OCI-LY3 (cell line): ENCODE measurements at regions not wholly inside any gene's neighbourhood (a gene's known extent, or its start where the extent isn't known, plus 50 kb on each side); places are given as distances from the start of the nearest gene placed in this dataset.

Experiments used
- H2AFZ ChIP-seq: fragments of 200-600, 300-600 bp; shearing (Covaris generic); 2 replicates; pipeline ENCODE4 v1.6.0; 2014; ENCODE audit warnings: antibody characterized with exemption, low read depth, low read length
- H3K27ac ChIP-seq: fragments of 200-600, 300-600 bp; sonication (generic); 2 replicates; pipeline ENCODE4 v1.5.1; 2014; ENCODE audit warnings: mild to moderate bottlenecking, low read length, moderate library complexity, mixed read lengths
- H3K27me3 ChIP-seq: fragments of 200-600, 300-600 bp; sonication (generic); 2 replicates; pipeline ENCODE4 v1.6.1; 2014; ENCODE audit warnings: low read depth, low read length, mixed read lengths
- H3K36me3 ChIP-seq: fragments of 200-600, 300-600 bp; sonication (generic); replicated peaks from 2 replicates; pipeline ENCODE3; 2014; ENCODE audit warnings: low read depth, low read length, mixed read lengths
- H3K4me1 ChIP-seq: fragments of 300-600, 200-600 bp; sonication (generic); 2 replicates; pipeline ENCODE4 v1.6.1; 2014; ENCODE audit warnings: low read length, mixed read lengths
- H3K4me2 ChIP-seq: fragments of 200-600, 300-600 bp; sonication (generic); 2 replicates; pipeline ENCODE4 v1.6.1; 2014; ENCODE audit warnings: low read length, mixed read lengths
- H3K4me3 ChIP-seq: fragments of 300-600, 200-600 bp; sonication (generic); 2 replicates; pipeline ENCODE4 v1.5.1; 2014; ENCODE audit warnings: antibody characterized with exemption, mild to moderate bottlenecking, low read length, moderate library complexity
- H3K79me2 ChIP-seq: fragments of 300-600, 200-600 bp; shearing (Covaris generic); 2 replicates; pipeline ENCODE4 v1.6.1; 2014; ENCODE audit warnings: mild to moderate bottlenecking, low read length, mixed read lengths
- H3K9ac ChIP-seq: fragments of 300-600, 200-600 bp; shearing (Covaris generic); 2 replicates; pipeline ENCODE4 v1.6.0; 2014; ENCODE audit warnings: mild to moderate bottlenecking, low read length, moderate library complexity
- H3K9me3 ChIP-seq: fragments of 200-600, 300-600 bp; shearing (Covaris generic); 2 replicates; pipeline ENCODE4 v1.6.1; 2014; ENCODE audit warnings: low read length, mixed read lengths; ENCODE audit not compliant: insufficient read depth
- H4K20me1 ChIP-seq: fragments of 200-600, 300-600 bp; sonication (generic); 2 replicates; pipeline ENCODE4 v1.6.1; 2016; ENCODE audit warnings: low read length, mixed read lengths; ENCODE audit not compliant: insufficient read depth
- EZH2phosphoT487 ChIP-seq: fragments of 200-600 bp; shearing (Covaris generic); IDR thresholded peaks from 2 replicates; pipeline ENCODE4 v1.6.1; 2018; ENCODE audit warnings: antibody characterized with exemption, mixed run types, low read depth
- TF ChIP-seq, protein P1 (sequence below): fragments of 200-600, 300-600 bp; sonication (generic); IDR thresholded peaks from 2 replicates; pipeline ENCODE4 v1.5.1; 2014; ENCODE audit warnings: antibody characterized with exemption, low read length, low read depth

DNA sequence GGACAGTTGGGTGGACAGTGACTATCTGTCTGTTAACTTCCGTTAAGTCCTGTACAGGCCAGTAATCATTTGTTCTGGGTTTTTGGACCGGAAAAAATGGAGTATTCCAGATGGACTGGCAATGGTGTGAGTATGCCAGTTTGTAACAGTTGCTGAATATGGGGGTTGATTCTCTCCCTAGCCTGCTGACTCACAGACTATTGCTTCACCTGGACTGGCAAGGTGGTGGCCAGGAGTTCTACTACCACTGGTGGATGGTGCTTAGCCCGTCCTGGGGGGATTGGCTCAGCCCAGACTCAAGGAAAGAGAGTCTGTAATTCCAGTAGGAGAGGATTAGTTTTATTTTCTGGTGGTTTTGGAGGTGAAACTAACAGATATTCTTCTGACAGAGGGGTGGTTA lies 343.8 kb upstream of the USP9Y start:
- H2AFZ ChIP-seq: no peak overlapping the region
- no peaks in the 10 kb centered on the region for H3K36me3 ChIP-seq
- H3K4me2 ChIP-seq: no peak overlapping the region
- H3K4me3 ChIP-seq: no peak overlapping the region
- no peaks in the 10 kb centered on the region for H3K9me3 ChIP-seq
- TF ChIP-seq, protein P1, sequence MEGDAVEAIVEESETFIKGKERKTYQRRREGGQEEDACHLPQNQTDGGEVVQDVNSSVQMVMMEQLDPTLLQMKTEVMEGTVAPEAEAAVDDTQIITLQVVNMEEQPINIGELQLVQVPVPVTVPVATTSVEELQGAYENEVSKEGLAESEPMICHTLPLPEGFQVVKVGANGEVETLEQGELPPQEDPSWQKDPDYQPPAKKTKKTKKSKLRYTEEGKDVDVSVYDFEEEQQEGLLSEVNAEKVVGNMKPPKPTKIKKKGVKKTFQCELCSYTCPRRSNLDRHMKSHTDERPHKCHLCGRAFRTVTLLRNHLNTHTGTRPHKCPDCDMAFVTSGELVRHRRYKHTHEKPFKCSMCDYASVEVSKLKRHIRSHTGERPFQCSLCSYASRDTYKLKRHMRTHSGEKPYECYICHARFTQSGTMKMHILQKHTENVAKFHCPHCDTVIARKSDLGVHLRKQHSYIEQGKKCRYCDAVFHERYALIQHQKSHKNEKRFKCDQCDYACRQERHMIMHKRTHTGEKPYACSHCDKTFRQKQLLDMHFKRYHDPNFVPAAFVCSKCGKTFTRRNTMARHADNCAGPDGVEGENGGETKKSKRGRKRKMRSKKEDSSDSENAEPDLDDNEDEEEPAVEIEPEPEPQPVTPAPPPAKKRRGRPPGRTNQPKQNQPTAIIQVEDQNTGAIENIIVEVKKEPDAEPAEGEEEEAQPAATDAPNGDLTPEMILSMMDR: no peak
- no peak for TF ChIP-seq EZH2phosphoT487
- no peaks in the 10 kb centered on the region for H3K4me1 ChIP-seq
- H3K9ac ChIP-seq: no peak overlapping the region
- no peak overlapping the region for H3K27ac ChIP-seq
- no peaks in the 10 kb centered on the region for H3K79me2 ChIP-seq
- no peaks in the 10 kb centered on the region for H4K20me1 ChIP-seq
- no peaks in the 10 kb centered on the region for H3K27me3 ChIP-seq

DNA sequence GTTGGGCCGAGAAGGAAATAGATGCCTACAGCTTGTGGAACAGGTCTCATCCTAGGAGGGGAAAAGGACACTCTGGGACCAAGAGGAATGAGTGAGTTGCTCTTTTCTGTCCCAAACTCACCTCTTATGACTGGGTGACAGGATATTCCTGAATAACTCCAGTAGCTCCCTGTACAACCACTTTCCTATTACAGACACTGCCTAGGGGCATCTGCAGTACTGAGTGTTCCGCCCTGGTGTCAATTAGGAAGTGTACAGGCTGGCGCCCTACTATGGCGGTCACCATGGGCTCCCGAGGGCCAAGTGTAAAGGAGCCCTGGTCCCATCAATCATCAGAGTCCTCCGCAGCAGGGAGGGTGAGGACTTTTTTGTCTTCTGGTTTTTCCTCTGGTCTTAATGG lies 343.4 kb upstream of the USP9Y start:
- Histone ChIP-seq H3K4me3 (no peak overlapping the region), H4K20me1 (no peaks in the 10 kb centered on the region), H3K79me2 (no peaks in the 10 kb centered on the region), H3K4me2 (no peak overlapping the region), H2AFZ (no peak overlapping the region), H3K4me1 (no peaks in the 10 kb centered on the region), H3K9me3 (no peaks in the 10 kb centered on the region), H3K9ac (no peak overlapping the region), H3K27ac (no peak overlapping the region), H3K36me3 (no peaks in the 10 kb centered on the region), H3K27me3 (no peaks in the 10 kb centered on the region)
- TF ChIP-seq, protein P1: no peak
- no peak for TF ChIP-seq EZH2phosphoT487

DNA sequence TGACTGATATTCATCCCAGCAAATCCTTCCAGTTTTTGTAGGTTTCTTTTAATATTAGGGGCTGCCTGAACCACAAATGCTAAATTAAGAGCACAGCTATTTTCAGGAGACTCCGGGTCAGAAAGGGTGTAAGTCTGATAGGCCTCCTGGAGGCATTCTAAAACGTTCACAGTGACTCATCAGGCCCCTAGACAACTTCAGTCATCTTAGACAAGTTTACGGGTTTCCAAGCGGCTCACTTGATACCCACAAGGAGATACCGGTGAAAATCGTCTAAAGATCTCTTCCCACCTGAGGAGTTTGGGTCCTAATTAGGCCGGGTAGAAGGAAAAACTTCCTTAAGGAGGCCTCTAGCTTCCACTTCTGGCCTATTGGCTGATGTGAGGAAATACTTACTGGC lies 342.7 kb upstream of the USP9Y start:
- H3K79me2 ChIP-seq: no peaks in the 10 kb centered on the region
- H2AFZ ChIP-seq: no peak overlapping the region
- H3K27me3 ChIP-seq: no peaks in the 10 kb centered on the region
- no peak overlapping the region for H3K4me2 ChIP-seq
- H3K4me3 ChIP-seq: no peak overlapping the region
- no peak overlapping the region for H3K9ac ChIP-seq
- TF ChIP-seq EZH2phosphoT487: no peak
- TF ChIP-seq, protein P1: no peak
- no peaks in the 10 kb centered on the region for H3K36me3 ChIP-seq
- H3K9me3 ChIP-seq: no peaks in the 10 kb centered on the region
- no peaks in the 10 kb centered on the region for H4K20me1 ChIP-seq
- H3K4me1 ChIP-seq: no peaks in the 10 kb centered on the region
- H3K27ac ChIP-seq: no peak overlapping the region

DNA sequence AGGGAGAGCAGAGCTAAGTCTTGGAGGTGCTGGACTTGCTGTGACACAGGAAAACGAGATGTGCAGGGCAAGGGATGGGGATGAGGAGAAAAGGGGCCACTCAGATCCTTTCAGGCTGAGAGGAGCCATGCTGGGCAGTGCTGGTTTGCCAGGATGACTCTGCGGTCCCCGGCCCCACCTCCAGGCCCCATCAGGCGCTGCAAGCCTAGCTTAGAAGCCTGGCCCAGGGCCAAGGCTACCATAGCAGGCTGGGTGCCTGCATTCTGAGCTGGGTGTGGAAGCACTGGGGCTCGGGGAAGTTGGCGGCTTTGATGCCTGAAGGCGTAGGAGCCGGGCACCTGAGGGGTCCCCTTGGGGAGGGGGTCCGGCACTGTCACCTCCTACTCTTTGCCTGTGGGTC lies 341.2 kb upstream of the USP9Y start:
- no peak overlapping the region for H3K4me2 ChIP-seq
- H3K4me3 ChIP-seq: no peak overlapping the region
- no peaks in the 10 kb centered on the region for H3K4me1 ChIP-seq
- no peaks in the 10 kb centered on the region for H4K20me1 ChIP-seq
- H3K27me3 ChIP-seq: no peaks in the 10 kb centered on the region
- no peak for TF ChIP-seq EZH2phosphoT487
- TF ChIP-seq, protein P1: no peak
- H3K9ac ChIP-seq: no peak overlapping the region
- H3K27ac ChIP-seq: no peak overlapping the region
- no peaks in the 10 kb centered on the region for H3K79me2 ChIP-seq
- no peak overlapping the region for H2AFZ ChIP-seq
- no peaks in the 10 kb centered on the region for H3K9me3 ChIP-seq
- no peaks in the 10 kb centered on the region for H3K36me3 ChIP-seq
